HEK293 (cell line): ENCODE measurements at regions not wholly inside any gene's neighbourhood (a gene's known extent, or its start where the extent isn't known, plus 50 kb on each side); places are given as distances from the start of the nearest gene placed in this dataset.

Experiments
- CTCF ChIP-seq: fragments of 450-650 bp; formaldehyde crosslinking; IDR thresholded peaks from 2 replicates; pipeline ENCODE4 v1.5.1; 2016; ENCODE audit warnings: missing biosample characterization, missing genetic modification characterization
- REST ChIP-seq: fragments of 450-650 bp; formaldehyde crosslinking; IDR thresholded peaks from 2 replicates; pipeline ENCODE4 v1.5.1; 2016; ENCODE audit warnings: missing biosample characterization, missing genetic modification characterization
- YY2 ChIP-seq: fragments of 450-650 bp; formaldehyde crosslinking; IDR thresholded peaks from 2 replicates; pipeline ENCODE4 v1.5.1; 2016; ENCODE audit warnings: missing biosample characterization, missing genetic modification characterization
- ZNF146 ChIP-seq: fragments of 450-650 bp; formaldehyde crosslinking; IDR thresholded peaks from 2 replicates; pipeline ENCODE4 v1.5.1; 2016; ENCODE audit warnings: missing biosample characterization, missing genetic modification characterization
- ZNF324 ChIP-seq: fragments of 450-650 bp; formaldehyde crosslinking; IDR thresholded peaks from 2 replicates; pipeline ENCODE4 v1.5.1; 2016; ENCODE audit warnings: missing biosample characterization, missing genetic modification characterization
- ZNF645 ChIP-seq: fragments of 450-650 bp; formaldehyde crosslinking; IDR thresholded peaks from 2 replicates; pipeline ENCODE4; 2016; ENCODE audit warnings: missing biosample characterization, missing genetic modification characterization
- ZSCAN30 ChIP-seq: fragments of 450-650 bp; IDR thresholded peaks from 2 replicates; pipeline ENCODE4 v1.5.1; 2018; ENCODE audit warnings: missing biosample characterization, mild to moderate bottlenecking, missing genetic modification characterization, moderate library complexity
- TF ChIP-seq, protein P1 (sequence below): fragments of 450-650 bp; formaldehyde crosslinking; IDR thresholded peaks from 2 replicates; pipeline ENCODE4 v1.5.1; 2016; ENCODE audit warnings: missing biosample characterization, missing genetic modification characterization

DNA sequence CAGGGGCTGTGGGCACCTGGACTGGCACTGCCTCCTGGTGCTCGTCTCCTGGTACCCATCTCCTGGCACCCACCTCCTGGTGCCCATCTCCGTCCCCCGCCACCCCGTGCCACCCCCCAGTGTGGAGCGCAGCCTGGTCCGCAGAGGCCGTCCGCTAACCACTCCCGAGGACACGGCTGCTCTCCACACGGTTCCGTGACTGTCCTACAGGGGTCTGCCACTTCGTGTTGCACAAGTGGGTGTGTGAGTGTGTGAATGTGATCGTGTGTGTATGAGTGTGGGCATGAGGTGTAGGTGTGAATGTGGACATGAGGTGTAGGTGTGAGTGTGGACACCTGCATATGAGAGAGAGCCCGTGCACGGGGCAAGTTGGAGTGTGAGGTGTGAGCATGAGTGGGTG lies 119.4 kb upstream of the HS6ST1 start:
- TF ChIP-seq ZNF645 (tag by site-specific recombination), result no peak
- TF ChIP-seq ZNF146 (tag by site-specific recombination), result no peak
- TF ChIP-seq, protein P1, sequence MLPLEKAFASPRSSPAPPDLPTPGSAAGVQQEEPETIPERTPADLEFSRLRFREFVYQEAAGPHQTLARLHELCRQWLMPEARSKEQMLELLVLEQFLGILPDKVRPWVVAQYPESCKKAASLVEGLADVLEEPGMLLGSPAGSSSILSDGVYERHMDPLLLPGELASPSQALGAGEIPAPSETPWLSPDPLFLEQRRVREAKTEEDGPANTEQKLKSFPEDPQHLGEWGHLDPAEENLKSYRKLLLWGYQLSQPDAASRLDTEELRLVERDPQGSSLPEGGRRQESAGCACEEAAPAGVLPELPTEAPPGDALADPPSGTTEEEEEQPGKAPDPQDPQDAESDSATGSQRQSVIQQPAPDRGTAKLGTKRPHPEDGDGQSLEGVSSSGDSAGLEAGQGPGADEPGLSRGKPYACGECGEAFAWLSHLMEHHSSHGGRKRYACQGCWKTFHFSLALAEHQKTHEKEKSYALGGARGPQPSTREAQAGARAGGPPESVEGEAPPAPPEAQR (tag by site-specific recombination), result no peak
- TF ChIP-seq CTCF (tag by site-specific recombination), result no peak
- no peak for TF ChIP-seq ZSCAN30
- TF ChIP-seq REST (tag by site-specific recombination), result no peak
- no peak for TF ChIP-seq ZNF324
- no peak for TF ChIP-seq YY2 (tag by site-specific recombination)
